OCI-LY7 (cell line): ENCODE measurements at regions not wholly inside any gene's neighbourhood (a gene's known extent, or its start where the extent isn't known, plus 50 kb on each side); places are given as distances from the start of the nearest gene placed in this dataset.

Experiments
- BruUV-seq: library from RNA; stranded (reverse); fragments of 400-500 nt; replicated peaks from 2 replicates; lab custom pipeline; 2021; lab: Mats Ljungman, UMichigan
- CTCF ChIA-PET: fragments of 300-600 bp; sonication (Branson Sonifier 250); formaldehyde crosslinking; loops from one replicate; lab custom pipeline; 2022; ENCODE audit warnings: antibody characterized with exemption; ENCODE audit not compliant: unreplicated experiment; lab: Charles Lee
- POLR2A ChIA-PET: fragments of 300-600 bp; sonication (Branson Sonifier 250); formaldehyde crosslinking; loops from one replicate; lab custom pipeline; 2022; ENCODE audit warnings: antibody characterized with exemption; lab: Charles Lee
- DNase-seq: peaks from one replicate; pipeline ENCODE4 v3.0.0-alpha.2; 2015; ENCODE audit warnings: low spot score
- H2AFZ ChIP-seq: fragments of 200-600 bp; sonication (generic), shearing (Covaris generic); 2 replicates; pipeline ENCODE4 v1.6.1; 2014; ENCODE audit warnings: mild to moderate bottlenecking, antibody characterized with exemption, low read length, moderate library complexity
- H3K27ac ChIP-seq: fragments of 200-600 bp; sonication (generic); 2 replicates; pipeline ENCODE4 v1.5.1; 2014; ENCODE audit warnings: mixed run types, low read depth, mild to moderate bottlenecking, moderate library complexity, low read length, inconsistent platforms; ENCODE audit not compliant: poor library complexity, severe bottlenecking
- H3K36me3 ChIP-seq: fragments of 200-600 bp; sonication (generic); 2 replicates; pipeline ENCODE4 v1.6.1; 2014; ENCODE audit warnings: mild to moderate bottlenecking, antibody characterized with exemption, low read length, moderate library complexity, mixed read lengths; ENCODE audit not compliant: insufficient read depth
- H3K4me1 ChIP-seq: fragments of 200-600 bp; sonication (generic); 2 replicates; pipeline ENCODE4 v1.5.1; 2014; ENCODE audit warnings: mild to moderate bottlenecking, low read length; ENCODE audit not compliant: insufficient read depth, poor library complexity, severe bottlenecking
- H3K4me2 ChIP-seq: fragments of 200-600 bp; sonication (generic); 2 replicates; pipeline ENCODE4 v1.6.1; 2014; ENCODE audit warnings: mild to moderate bottlenecking, low read length
- H3K4me3 ChIP-seq: fragments of 200-600 bp; sonication (generic); 2 replicates; pipeline ENCODE4 v1.5.1; 2014; ENCODE audit warnings: mild to moderate bottlenecking, low read depth, low read length; ENCODE audit not compliant: poor library complexity, severe bottlenecking
- H3K79me2 ChIP-seq: fragments of 200-600 bp; sonication (generic); 2 replicates; pipeline ENCODE4 v1.6.1; 2016; ENCODE audit warnings: low read depth, mild to moderate bottlenecking, low read length, moderate library complexity, mixed read lengths; ENCODE audit not compliant: insufficient read depth
- H3K9me2 ChIP-seq: fragments of 200-600 bp; sonication (generic); 2 replicates; pipeline ENCODE4 v1.6.1; 2016; ENCODE audit warnings: mild to moderate bottlenecking, low read length, mixed read lengths; ENCODE audit not compliant: insufficient read depth
- H3K9me3 ChIP-seq: fragments of 200-600 bp; sonication (generic); 2 replicates; pipeline ENCODE4 v1.6.1; 2014; ENCODE audit warnings: mild to moderate bottlenecking, mixed run types, low read length, mixed read lengths
- H4K20me1 ChIP-seq: fragments of 200-600 bp; sonication (generic); 2 replicates; pipeline ENCODE4 v1.6.1; 2014; ENCODE audit warnings: mild to moderate bottlenecking, antibody characterized with exemption, low read length, moderate library complexity, mixed read lengths; ENCODE audit not compliant: insufficient read depth
- CTCF ChIP-seq: fragments of 200-600 bp; sonication (generic); conservative IDR thresholded peaks from 2 replicates; pipeline ENCODE4 v1.5.1; 2014; ENCODE audit warnings: mild to moderate bottlenecking, antibody characterized with exemption, low read length, moderate library complexity, mixed read lengths
- EZH2phosphoT487 ChIP-seq: fragments of 200-600 bp; sonication (generic); IDR thresholded peaks from 2 replicates; pipeline ENCODE4 v1.6.1; 2018; ENCODE audit warnings: low read depth, borderline replicate concordance, mild to moderate bottlenecking, mixed run types, antibody characterized with exemption, low read length, moderate library complexity, mixed read lengths
- intact Hi-C: fragments of 100-400 bp; cut with micrococcal nuclease; formaldehyde crosslinking; loops from one replicate; pipeline ENCODE4 v1.10.0; 2022; ENCODE audit not compliant: unreplicated experiment

GRCh38 chr11:91871048-91871447, 353.6 kb upstream of the FAT3 start:
- Histone ChIP-seq H3K4me3 (no peak overlapping the region), H3K4me1 (no peaks in the 10 kb centered on the region), H3K9me3 (no peaks in the 10 kb centered on the region), H3K79me2 (no peaks in the 10 kb centered on the region), H3K36me3 (no peaks in the 10 kb centered on the region), H3K27ac (no peak overlapping the region), H4K20me1 (no peaks in the 10 kb centered on the region), H3K4me2 (no peak overlapping the region), H3K9me2 (no peaks in the 10 kb centered on the region), H2AFZ (no peak overlapping the region)
- CTCF ChIA-PET, result no interaction called here
- POLR2A ChIA-PET, result interaction anchor here (0.6 kb wide), 1 partner anchor 660 kb away, joined by 3 read pairs; no protein-coding TSS in a partner anchor
- intact Hi-C loops, result no loop called here
- no TSS peak for BruUV-seq
- no peak for DNase-seq
- TF ChIP-seq EZH2phosphoT487, result no peak
- no peak for TF ChIP-seq CTCF

- H3K4me1 ChIP-seq, result no peaks in the 10 kb centered on the region
- ChIA-PET POLR2A (no interaction called here), CTCF (no interaction called here)
- no peak for DNase-seq
- no peak overlapping the region for H2AFZ ChIP-seq
- no peak overlapping the region for H3K4me3 ChIP-seq
- H3K9me2 ChIP-seq, result no peaks in the 10 kb centered on the region
- no peak for TF ChIP-seq CTCF
- no peak for TF ChIP-seq EZH2phosphoT487
- intact Hi-C loops, result no loop called here
- no peaks in the 10 kb centered on the region for H4K20me1 ChIP-seq
- H3K79me2 ChIP-seq, result no peaks in the 10 kb centered on the region
- no peak overlapping the region for H3K4me2 ChIP-seq
- H3K36me3 ChIP-seq, result no peaks in the 10 kb centered on the region
- H3K9me3 ChIP-seq, result no peaks in the 10 kb centered on the region
- BruUV-seq, result no TSS peak
- no peak overlapping the region for H3K27ac ChIP-seq
These were observed 354.9 kb upstream of the FAT3 start for GRCh38 chr11:91869686-91870085.

GRCh38 chr11:91866642-91867041, 358.0 kb upstream of the FAT3 start:
- no peaks in the 10 kb centered on the region for H3K79me2 ChIP-seq
- ChIA-PET CTCF (no interaction called here), POLR2A (interaction anchor here (0.8 kb wide), 1 partner anchor 1809 kb away, joined by 4 read pairs; no protein-coding TSS in a partner anchor)
- TF ChIP-seq CTCF (no peak), EZH2phosphoT487 (no peak)
- no peaks in the 10 kb centered on the region for H3K9me3 ChIP-seq
- H3K4me3 ChIP-seq, result no peak overlapping the region
- no peaks in the 10 kb centered on the region for H4K20me1 ChIP-seq
- H3K4me2 ChIP-seq, result no peak overlapping the region
- H3K9me2 ChIP-seq, result no peaks in the 10 kb centered on the region
- BruUV-seq, result no TSS peak
- no peak overlapping the region for H2AFZ ChIP-seq
- H3K27ac ChIP-seq, result no peak overlapping the region
- intact Hi-C loops, result no loop called here
- no peaks in the 10 kb centered on the region for H3K36me3 ChIP-seq
- no peak for DNase-seq
- no peaks in the 10 kb centered on the region for H3K4me1 ChIP-seq
